IMR-90 (cell line): ENCODE measurements at regions not wholly inside any gene's neighbourhood (a gene's known extent, or its start where the extent isn't known, plus 50 kb on each side); places are given as distances from the start of the nearest gene placed in this dataset.

Experiments used
- ATAC-seq: fragments of 200-7000 bp; cut with Tn5 transposase; 2 replicates; pipeline ENCODE4 v1.9.1; 2020; ENCODE audit warnings: low read depth, mild to moderate bottlenecking, moderate library complexity
- BruUV-seq: library from RNA; stranded (reverse); fragments of 400-500 nt; replicated peaks from 2 replicates; lab custom pipeline; 2021; lab: Mats Ljungman, UMichigan
- CTCF ChIA-PET: fragments of 300-600 bp; formaldehyde crosslinking; extraction: SDS; loops from one replicate; lab custom pipeline; 2021; ENCODE audit warnings: antibody characterized with exemption; lab: Yijun Ruan, JAX
- POLR2A ChIA-PET: fragments of 300-600 bp; sonication (Branson Sonifier 250); formaldehyde crosslinking; loops from one replicate; lab custom pipeline; 2022; ENCODE audit warnings: antibody characterized with exemption; ENCODE audit not compliant: unreplicated experiment; lab: Charles Lee
- DNase-seq: peaks from one replicate; pipeline ENCODE4 v3.0.0; 2013
- H2AFZ ChIP-seq: replicated peaks from 2 replicates; pipeline ENCODE3; 2013; ENCODE audit warnings: low read length, mild to moderate bottlenecking; ENCODE audit not compliant: poor library complexity
- H2AK5ac ChIP-seq: 2 replicates; pipeline ENCODE4 v1.6.1; 2013; ENCODE audit warnings: low read depth, low read length, inconsistent platforms
- H2AK9ac ChIP-seq: replicated peaks from 2 replicates; pipeline ENCODE3; 2013; ENCODE audit warnings: mild to moderate bottlenecking, low read depth, low read length, moderate library complexity; ENCODE audit not compliant: poor library complexity
- H2BK120ac ChIP-seq: 2 replicates; pipeline ENCODE4 v1.6.1; 2013; ENCODE audit warnings: low read depth, low read length, inconsistent platforms
- H2BK15ac ChIP-seq: 3 replicates; pipeline ENCODE4 v1.6.1; 2013; ENCODE audit warnings: low read depth, low read length, inconsistent platforms
- H2BK20ac ChIP-seq: 2 replicates; pipeline ENCODE4 v1.6.1; 2013; ENCODE audit warnings: low read depth, mild to moderate bottlenecking, inconsistent platforms, low read length, moderate library complexity
- H2BK5ac ChIP-seq: 2 replicates; pipeline ENCODE4 v1.6.1; 2013; ENCODE audit warnings: mild to moderate bottlenecking, low read depth, low read length, inconsistent platforms; ENCODE audit not compliant: poor library complexity, severe bottlenecking
- H3K14ac ChIP-seq: replicated peaks from 2 replicates; pipeline ENCODE4 v1.6.1; 2013; ENCODE audit warnings: low read depth, low read length, inconsistent platforms
- H3K18ac ChIP-seq: 2 replicates; pipeline ENCODE4 v1.6.1; 2013; ENCODE audit warnings: low read depth, low read length, control low read depth
- H3K23ac ChIP-seq: 2 replicates; pipeline ENCODE4 v1.6.1; 2013; ENCODE audit warnings: low read depth, low read length, inconsistent platforms
- H3K27ac ChIP-seq: 2 replicates; pipeline ENCODE4 v1.5.1; 2013; ENCODE audit warnings: mild to moderate bottlenecking, control low read depth, low read length; ENCODE audit not compliant: insufficient read depth
- H3K27me3 ChIP-seq: 2 replicates; pipeline ENCODE4 v1.6.1; 2013; ENCODE audit warnings: low read length; ENCODE audit not compliant: control insufficient read depth, insufficient read depth
- H3K36me3 ChIP-seq: 2 replicates; pipeline ENCODE4 v1.6.1; 2013; ENCODE audit warnings: low read length, mixed read lengths; ENCODE audit not compliant: control insufficient read depth, insufficient read depth
- H3K4ac ChIP-seq: 2 replicates; pipeline ENCODE4 v1.6.1; 2013; ENCODE audit warnings: low read depth, low read length, inconsistent platforms
- H3K4me1 ChIP-seq: 2 replicates; pipeline ENCODE4 v1.6.1; 2013; ENCODE audit warnings: low read length, mixed read lengths; ENCODE audit not compliant: control insufficient read depth, insufficient read depth
- H3K4me2 ChIP-seq: 2 replicates; pipeline ENCODE4 v1.6.1; 2013; ENCODE audit warnings: low read depth, mild to moderate bottlenecking, control low read depth, low read length, moderate library complexity
- H3K4me3 ChIP-seq: 2 replicates; pipeline ENCODE4 v1.5.1; 2013; ENCODE audit warnings: low read depth, mild to moderate bottlenecking, control low read depth, low read length, moderate library complexity; ENCODE audit not compliant: insufficient read depth
- H3K56ac ChIP-seq: 2 replicates; pipeline ENCODE4 v1.6.1; 2013; ENCODE audit warnings: low read length, inconsistent platforms; ENCODE audit not compliant: insufficient read depth; ENCODE audit errors: extremely low read depth
- H3K79me1 ChIP-seq, 2 experiments: 2 replicates each; pipeline ENCODE4 v1.6.1; 2013; ENCODE audit warnings: low read length in 2 of 2, inconsistent platforms in 1 of 2, low read depth in 1 of 2
- H3K9ac ChIP-seq: 2 replicates; pipeline ENCODE4 v1.6.1; 2013; ENCODE audit warnings: low read depth, low read length, control low read depth
- H3K9me1 ChIP-seq: 2 replicates; pipeline ENCODE4 v1.6.1; 2013; ENCODE audit warnings: low read length, inconsistent platforms; ENCODE audit not compliant: insufficient read depth
- H3K9me3 ChIP-seq: 2 replicates; pipeline ENCODE4 v1.6.1; 2013; ENCODE audit warnings: low read length; ENCODE audit not compliant: control insufficient read depth, insufficient read depth
- H4K20me1 ChIP-seq: 2 replicates; pipeline ENCODE4 v1.6.1; 2013; ENCODE audit warnings: low read length, inconsistent platforms; ENCODE audit not compliant: insufficient read depth
- H4K5ac ChIP-seq: 2 replicates; pipeline ENCODE4 v1.6.1; 2013; ENCODE audit warnings: mild to moderate bottlenecking, low read depth, low read length, control low read depth
- H4K8ac ChIP-seq, 2 experiments: 2 replicates each; pipeline ENCODE4 v1.6.1; 2013; ENCODE audit warnings: low read depth in 2 of 2, low read length in 2 of 2, control low read depth in 1 of 2, inconsistent platforms in 1 of 2
- H4K91ac ChIP-seq: 2 replicates; pipeline ENCODE4 v1.6.1; 2013; ENCODE audit warnings: low read depth, low read length, inconsistent platforms; ENCODE audit not compliant: insufficient read depth
- RCOR1 ChIP-seq: IDR thresholded peaks from 2 replicates; pipeline ENCODE4 v1.6.1; 2012; ENCODE audit warnings: mild to moderate bottlenecking, low read length, improper control_type of control experiment; ENCODE audit not compliant: insufficient replicate concordance
- dilution Hi-C: fragments of 300-500 bp; cut with HindIII; formaldehyde crosslinking; loops from one replicate; pipeline ENCODE4 v1.14.3; 2018; ENCODE audit warnings: low sequenced_read_pairs; ENCODE audit not compliant: unreplicated experiment
- in situ Hi-C: fragments of 300-500 bp; cut with MboI; formaldehyde crosslinking; loops from 3 replicates; pipeline ENCODE4 v1.14.3; 2019; ENCODE audit warnings: low sequenced_read_pairs, inconsistent platforms, mixed read lengths
- intact Hi-C: fragments of 100-400 bp; cut with micrococcal nuclease; formaldehyde crosslinking; loops from 2 replicates; pipeline ENCODE4 v1.10.0; 2022

GRCh38 chr2:172279813-172280212 lies 147.6 kb upstream of the ITGA6 start:
- Histone ChIP-seq H3K27me3 (no peaks in the 10 kb centered on the region), H4K20me1 (no peaks in the 10 kb centered on the region), H4K8ac (no peak overlapping the region), H4K91ac (no peak overlapping the region), H2AK5ac (no peak overlapping the region), H3K56ac (no peak overlapping the region), H3K23ac (no peak overlapping the region), H2BK15ac (no peak overlapping the region), H3K36me3 (no peaks in the 10 kb centered on the region), H3K9me3 (peaks cover 4% of the 10 kb centered on the region; the same call in 1 of the 2 replicates), H2AFZ (no peak overlapping the region), H3K4me1 (peaks cover 8% of the 10 kb centered on the region), H4K5ac (no peak overlapping the region), H3K4me3 (no peak overlapping the region), H2BK5ac (no peak overlapping the region), H3K27ac (no peak overlapping the region), H3K9ac (no peak overlapping the region), H3K4ac (no peak overlapping the region), H3K18ac (no peak overlapping the region), H3K14ac (no peak overlapping the region), H3K79me1 (no peaks in the 10 kb centered on the region), H3K9me1 (peaks cover 9% of the 10 kb centered on the region), H2BK120ac (no peak overlapping the region), H3K4me2 (no peak overlapping the region), H2BK20ac (no peak overlapping the region), H2AK9ac (no peak overlapping the region)
- ChIA-PET POLR2A (no interaction called here), CTCF (no interaction called here)
- BruUV-seq = no TSS peak
- ATAC-seq = no peak
- dilution Hi-C loops = no loop called here
- in situ Hi-C loops = no loop called here
- DNase-seq = no peak
- intact Hi-C loops = loop anchor here (10.0 kb wide), 1 partner anchor 105 kb away; no protein-coding TSS in a partner anchor
- no peak for TF ChIP-seq RCOR1
